GM12878 (cell line): ENCODE measurements at regions not wholly inside any gene's neighbourhood (a gene's known extent, or its start where the extent isn't known, plus 50 kb on each side); places are given as distances from the start of the nearest gene placed in this dataset.

ENCODE experiments used
- KDM1A ChIP-seq: fragments of 200-600 bp; sonication (generic); IDR thresholded peaks from 2 replicates; pipeline ENCODE4 v1.6.1; 2016; ENCODE audit warnings: borderline replicate concordance
- KLF5 ChIP-seq: fragments of 450-650 bp; IDR thresholded peaks from 2 replicates; pipeline ENCODE4 v1.6.1; 2014; ENCODE audit warnings: mild to moderate bottlenecking; ENCODE audit not compliant: partially characterized antibody
- MEF2A ChIP-seq: IDR thresholded peaks from 2 replicates; pipeline ENCODE4 v1.6.1; 2011; ENCODE audit warnings: low read depth, mild to moderate bottlenecking, low read length, moderate library complexity; ENCODE audit not compliant: insufficient read depth
- NR2C1 ChIP-seq: fragments of 450-650 bp; IDR thresholded peaks from 2 replicates; pipeline ENCODE4 v1.6.1; 2017; ENCODE audit warnings: antibody characterized with exemption, mild to moderate bottlenecking, moderate library complexity
- NR2C2 ChIP-seq: IDR thresholded peaks from 2 replicates; pipeline ENCODE4 v1.6.1; 2011; ENCODE audit warnings: borderline replicate concordance, low read depth; ENCODE audit not compliant: control insufficient read depth, insufficient read length
- PAX5 ChIP-seq: IDR thresholded peaks from 2 replicates; pipeline ENCODE4 v1.6.1; 2011; ENCODE audit warnings: low read depth, low read length, borderline replicate concordance
- POLR2AphosphoS2 ChIP-seq: IDR thresholded peaks from 2 replicates; pipeline ENCODE4 v1.6.1; 2011; ENCODE audit warnings: low read depth, mild to moderate bottlenecking, low read length, improper control_type of control experiment, moderate library complexity
- RUNX3 ChIP-seq: IDR thresholded peaks from 2 replicates; pipeline ENCODE4 v1.6.1; 2012; ENCODE audit warnings: low read length, inconsistent platforms
- SP1 ChIP-seq: IDR thresholded peaks from one replicate; pipeline ENCODE4 v1.6.1; 2011; ENCODE audit warnings: low read depth, low read length
- SRF ChIP-seq, 2 experiments: IDR thresholded peaks; 2 replicates each; pipeline ENCODE4 v1.6.1; 2011; ENCODE audit warnings: low read depth in 2 of 2, low read length in 2 of 2, mild to moderate bottlenecking in 1 of 2, moderate library complexity in 1 of 2
- STAT1 ChIP-seq: fragments of 450-650 bp; conservative IDR thresholded peaks from 2 replicates; pipeline ENCODE4 v1.6.1; 2014; ENCODE audit warnings: antibody characterized with exemption, mild to moderate bottlenecking
- TBL1XR1 ChIP-seq: IDR thresholded peaks from 2 replicates; pipeline ENCODE4 v1.6.1; 2012; ENCODE audit warnings: low read depth, low read length, improper control_type of control experiment
- ZNF217 ChIP-seq: fragments of 450-650 bp; IDR thresholded peaks from 2 replicates; pipeline ENCODE4 v1.6.1; 2017; ENCODE audit warnings: antibody characterized with exemption, mild to moderate bottlenecking
- ZZZ3 ChIP-seq: IDR thresholded peaks from 2 replicates; pipeline ENCODE4 v1.6.1; 2011; ENCODE audit warnings: low read depth; ENCODE audit not compliant: control insufficient read depth, insufficient read length
- TF ChIP-seq, protein P1 (sequence below): fragments of 150-350 bp; IDR thresholded peaks from 2 replicates; pipeline ENCODE4 v1.6.1; 2014; ENCODE audit warnings: mild to moderate bottlenecking, low read depth, low read length
- TF ChIP-seq, protein P2 (sequence below): IDR thresholded peaks from 2 replicates; pipeline ENCODE4 v1.6.1; 2012; ENCODE audit warnings: low read depth, low read length, improper control_type of control experiment
- TF ChIP-seq, protein P3 (sequence below): IDR thresholded peaks from 2 replicates; pipeline ENCODE4 v1.6.1; 2012; ENCODE audit warnings: improper control_type of control experiment, low read depth, low read length; ENCODE audit not compliant: insufficient replicate concordance
- TF ChIP-seq, protein P4 (sequence below): IDR thresholded peaks from 2 replicates; pipeline ENCODE4 v1.6.1; 2011; ENCODE audit warnings: low read depth, mild to moderate bottlenecking, low read length, moderate library complexity, borderline replicate concordance; ENCODE audit errors: extremely low read depth
- TF ChIP-seq, protein P5 (sequence below): fragments of 450-650 bp; IDR thresholded peaks from 2 replicates; pipeline ENCODE4 v1.6.1; 2017; ENCODE audit warnings: mild to moderate bottlenecking, moderate library complexity

- TF ChIP-seq ZZZ3 (no peak), TBL1XR1 (peak; percentile 56; the same call in 1 of the 2 replicates), STAT1 (no peak), KDM1A (no peak), POLR2AphosphoS2 (no peak), NR2C2 (no peak), NR2C1 (no peak), SRF (IDR thresholded peaks at IDR 0.05; ENCODE audit: low read depth in 2 of 2, low read length in 2 of 2) (peak in 1 of 2 experiments; percentile 70; a peak in 1 of 4 replicates), KLF5 (peak; percentile 34), PAX5 (peak; percentile 90), RUNX3 (peak; percentile 90), MEF2A (0 out of 2 replicates have a peak, but pooled peaks have one; percentile 37), ZNF217 (no peak), SP1 (peak; percentile 77)
- TF ChIP-seq, protein P1, sequence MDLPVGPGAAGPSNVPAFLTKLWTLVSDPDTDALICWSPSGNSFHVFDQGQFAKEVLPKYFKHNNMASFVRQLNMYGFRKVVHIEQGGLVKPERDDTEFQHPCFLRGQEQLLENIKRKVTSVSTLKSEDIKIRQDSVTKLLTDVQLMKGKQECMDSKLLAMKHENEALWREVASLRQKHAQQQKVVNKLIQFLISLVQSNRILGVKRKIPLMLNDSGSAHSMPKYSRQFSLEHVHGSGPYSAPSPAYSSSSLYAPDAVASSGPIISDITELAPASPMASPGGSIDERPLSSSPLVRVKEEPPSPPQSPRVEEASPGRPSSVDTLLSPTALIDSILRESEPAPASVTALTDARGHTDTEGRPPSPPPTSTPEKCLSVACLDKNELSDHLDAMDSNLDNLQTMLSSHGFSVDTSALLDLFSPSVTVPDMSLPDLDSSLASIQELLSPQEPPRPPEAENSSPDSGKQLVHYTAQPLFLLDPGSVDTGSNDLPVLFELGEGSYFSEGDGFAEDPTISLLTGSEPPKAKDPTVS, result no peak
- TF ChIP-seq, protein P2, sequence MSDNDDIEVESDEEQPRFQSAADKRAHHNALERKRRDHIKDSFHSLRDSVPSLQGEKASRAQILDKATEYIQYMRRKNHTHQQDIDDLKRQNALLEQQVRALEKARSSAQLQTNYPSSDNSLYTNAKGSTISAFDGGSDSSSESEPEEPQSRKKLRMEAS, result no peak
- TF ChIP-seq, protein P3, sequence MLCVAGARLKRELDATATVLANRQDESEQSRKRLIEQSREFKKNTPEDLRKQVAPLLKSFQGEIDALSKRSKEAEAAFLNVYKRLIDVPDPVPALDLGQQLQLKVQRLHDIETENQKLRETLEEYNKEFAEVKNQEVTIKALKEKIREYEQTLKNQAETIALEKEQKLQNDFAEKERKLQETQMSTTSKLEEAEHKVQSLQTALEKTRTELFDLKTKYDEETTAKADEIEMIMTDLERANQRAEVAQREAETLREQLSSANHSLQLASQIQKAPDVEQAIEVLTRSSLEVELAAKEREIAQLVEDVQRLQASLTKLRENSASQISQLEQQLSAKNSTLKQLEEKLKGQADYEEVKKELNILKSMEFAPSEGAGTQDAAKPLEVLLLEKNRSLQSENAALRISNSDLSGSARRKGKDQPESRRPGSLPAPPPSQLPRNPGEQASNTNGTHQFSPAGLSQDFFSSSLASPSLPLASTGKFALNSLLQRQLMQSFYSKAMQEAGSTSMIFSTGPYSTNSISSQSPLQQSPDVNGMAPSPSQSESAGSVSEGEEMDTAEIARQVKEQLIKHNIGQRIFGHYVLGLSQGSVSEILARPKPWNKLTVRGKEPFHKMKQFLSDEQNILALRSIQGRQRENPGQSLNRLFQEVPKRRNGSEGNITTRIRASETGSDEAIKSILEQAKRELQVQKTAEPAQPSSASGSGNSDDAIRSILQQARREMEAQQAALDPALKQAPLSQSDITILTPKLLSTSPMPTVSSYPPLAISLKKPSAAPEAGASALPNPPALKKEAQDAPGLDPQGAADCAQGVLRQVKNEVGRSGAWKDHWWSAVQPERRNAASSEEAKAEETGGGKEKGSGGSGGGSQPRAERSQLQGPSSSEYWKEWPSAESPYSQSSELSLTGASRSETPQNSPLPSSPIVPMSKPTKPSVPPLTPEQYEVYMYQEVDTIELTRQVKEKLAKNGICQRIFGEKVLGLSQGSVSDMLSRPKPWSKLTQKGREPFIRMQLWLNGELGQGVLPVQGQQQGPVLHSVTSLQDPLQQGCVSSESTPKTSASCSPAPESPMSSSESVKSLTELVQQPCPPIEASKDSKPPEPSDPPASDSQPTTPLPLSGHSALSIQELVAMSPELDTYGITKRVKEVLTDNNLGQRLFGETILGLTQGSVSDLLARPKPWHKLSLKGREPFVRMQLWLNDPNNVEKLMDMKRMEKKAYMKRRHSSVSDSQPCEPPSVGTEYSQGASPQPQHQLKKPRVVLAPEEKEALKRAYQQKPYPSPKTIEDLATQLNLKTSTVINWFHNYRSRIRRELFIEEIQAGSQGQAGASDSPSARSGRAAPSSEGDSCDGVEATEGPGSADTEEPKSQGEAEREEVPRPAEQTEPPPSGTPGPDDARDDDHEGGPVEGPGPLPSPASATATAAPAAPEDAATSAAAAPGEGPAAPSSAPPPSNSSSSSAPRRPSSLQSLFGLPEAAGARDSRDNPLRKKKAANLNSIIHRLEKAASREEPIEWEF, result peak; percentile 80
- TF ChIP-seq, protein P4, sequence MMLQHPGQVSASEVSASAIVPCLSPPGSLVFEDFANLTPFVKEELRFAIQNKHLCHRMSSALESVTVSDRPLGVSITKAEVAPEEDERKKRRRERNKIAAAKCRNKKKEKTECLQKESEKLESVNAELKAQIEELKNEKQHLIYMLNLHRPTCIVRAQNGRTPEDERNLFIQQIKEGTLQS, result no peak
- TF ChIP-seq, protein P5, sequence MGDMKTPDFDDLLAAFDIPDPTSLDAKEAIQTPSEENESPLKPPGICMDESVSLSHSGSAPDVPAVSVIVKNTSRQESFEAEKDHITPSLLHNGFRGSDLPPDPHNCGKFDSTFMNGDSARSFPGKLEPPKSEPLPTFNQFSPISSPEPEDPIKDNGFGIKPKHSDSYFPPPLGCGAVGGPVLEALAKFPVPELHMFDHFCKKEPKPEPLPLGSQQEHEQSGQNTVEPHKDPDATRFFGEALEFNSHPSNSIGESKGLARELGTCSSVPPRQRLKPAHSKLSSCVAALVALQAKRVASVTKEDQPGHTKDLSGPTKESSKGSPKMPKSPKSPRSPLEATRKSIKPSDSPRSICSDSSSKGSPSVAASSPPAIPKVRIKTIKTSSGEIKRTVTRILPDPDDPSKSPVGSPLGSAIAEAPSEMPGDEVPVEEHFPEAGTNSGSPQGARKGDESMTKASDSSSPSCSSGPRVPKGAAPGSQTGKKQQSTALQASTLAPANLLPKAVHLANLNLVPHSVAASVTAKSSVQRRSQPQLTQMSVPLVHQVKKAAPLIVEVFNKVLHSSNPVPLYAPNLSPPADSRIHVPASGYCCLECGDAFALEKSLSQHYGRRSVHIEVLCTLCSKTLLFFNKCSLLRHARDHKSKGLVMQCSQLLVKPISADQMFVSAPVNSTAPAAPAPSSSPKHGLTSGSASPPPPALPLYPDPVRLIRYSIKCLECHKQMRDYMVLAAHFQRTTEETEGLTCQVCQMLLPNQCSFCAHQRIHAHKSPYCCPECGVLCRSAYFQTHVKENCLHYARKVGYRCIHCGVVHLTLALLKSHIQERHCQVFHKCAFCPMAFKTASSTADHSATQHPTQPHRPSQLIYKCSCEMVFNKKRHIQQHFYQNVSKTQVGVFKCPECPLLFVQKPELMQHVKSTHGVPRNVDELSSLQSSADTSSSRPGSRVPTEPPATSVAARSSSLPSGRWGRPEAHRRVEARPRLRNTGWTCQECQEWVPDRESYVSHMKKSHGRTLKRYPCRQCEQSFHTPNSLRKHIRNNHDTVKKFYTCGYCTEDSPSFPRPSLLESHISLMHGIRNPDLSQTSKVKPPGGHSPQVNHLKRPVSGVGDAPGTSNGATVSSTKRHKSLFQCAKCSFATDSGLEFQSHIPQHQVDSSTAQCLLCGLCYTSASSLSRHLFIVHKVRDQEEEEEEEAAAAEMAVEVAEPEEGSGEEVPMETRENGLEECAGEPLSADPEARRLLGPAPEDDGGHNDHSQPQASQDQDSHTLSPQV, result peak; percentile 80; the same call in 1 of the 2 replicates
Measured at GRCh38 chr7:65809259-65809981, 63.5 kb upstream of the VKORC1L1 start (continued).
